ENCODE measurements at regions not wholly inside any gene's neighbourhood (a gene's known extent, or its start where the extent isn't known, plus 50 kb on each side); places are given as distances from the start of the nearest gene placed in this dataset.

- no peaks in the 10 kb centered on the region for H3K4me1 Mint-ChIP-seq (ENCODE audit: low read depth, unreplicated experiment)
- peaks cover 3% of the 10 kb centered on the region for H3K9me3 Mint-ChIP-seq (ENCODE audit: unreplicated experiment)
- H3K36me3 Mint-ChIP-seq (ENCODE audit: unreplicated experiment): no peaks in the 10 kb centered on the region
- H3K27ac Mint-ChIP-seq (ENCODE audit: unreplicated experiment): no peak overlapping the region
- no peak for TF ChIP-seq CTCF (IDR thresholded peaks at IDR 0.05; ENCODE audit: partially characterized antibody, unreplicated experiment)
- DNase-seq: no peak
- H3K4me3 Mint-ChIP-seq (ENCODE audit: unreplicated experiment): no peak overlapping the region
- H3K27me3 Mint-ChIP-seq (ENCODE audit: unreplicated experiment): no peaks in the 10 kb centered on the region
These were observed 273.2 kb downstream of the NFKBIZ start for GRCh38 chr3:102122527-102122926.

- no peaks in the 10 kb centered on the region for H3K36me3 Mint-ChIP-seq (ENCODE audit: unreplicated experiment)
- H3K4me3 Mint-ChIP-seq (ENCODE audit: unreplicated experiment): no peak overlapping the region
- no peak overlapping the region for H3K27ac Mint-ChIP-seq (ENCODE audit: unreplicated experiment)
- H3K27me3 Mint-ChIP-seq (ENCODE audit: unreplicated experiment): no peaks in the 10 kb centered on the region
- no peaks in the 10 kb centered on the region for H3K4me1 Mint-ChIP-seq (ENCODE audit: low read depth, unreplicated experiment)
- no peak for TF ChIP-seq CTCF (IDR thresholded peaks at IDR 0.05; ENCODE audit: partially characterized antibody, unreplicated experiment)
- peaks cover 3% of the 10 kb centered on the region for H3K9me3 Mint-ChIP-seq (ENCODE audit: unreplicated experiment)
- no peak for DNase-seq
These were observed 274.4 kb downstream of the NFKBIZ start for GRCh38 chr3:102123590-102124190.

- no peaks in the 10 kb centered on the region for H3K27me3 Mint-ChIP-seq (ENCODE audit: unreplicated experiment)
- H3K27ac Mint-ChIP-seq (ENCODE audit: unreplicated experiment): no peak overlapping the region
- no peak for DNase-seq
- no peaks in the 10 kb centered on the region for H3K36me3 Mint-ChIP-seq (ENCODE audit: unreplicated experiment)
- no peak for TF ChIP-seq CTCF (IDR thresholded peaks at IDR 0.05; ENCODE audit: partially characterized antibody, unreplicated experiment)
- H3K9me3 Mint-ChIP-seq (ENCODE audit: unreplicated experiment): peaks cover 3% of the 10 kb centered on the region
- H3K4me3 Mint-ChIP-seq (ENCODE audit: unreplicated experiment): no peak overlapping the region
- H3K4me1 Mint-ChIP-seq (ENCODE audit: low read depth, unreplicated experiment): no peaks in the 10 kb centered on the region
These were observed 275.0 kb downstream of the NFKBIZ start for GRCh38 chr3:102124282-102124681.

GRCh38 chr3:102124704-102125103 is 275.4 kb downstream of the NFKBIZ start:
- no peaks in the 10 kb centered on the region for H3K27me3 Mint-ChIP-seq (ENCODE audit: unreplicated experiment)

More at GRCh38 chr3:102124704-102125103, 275.4 kb downstream of the NFKBIZ start:
- TF ChIP-seq CTCF (IDR thresholded peaks at IDR 0.05; ENCODE audit: partially characterized antibody, unreplicated experiment): no peak
- Mint-ChIP-seq H3K36me3 (ENCODE audit: unreplicated experiment) (no peaks in the 10 kb centered on the region), H3K4me3 (ENCODE audit: unreplicated experiment) (no peak overlapping the region), H3K4me1 (ENCODE audit: low read depth, unreplicated experiment) (no peaks in the 10 kb centered on the region), H3K27ac (ENCODE audit: unreplicated experiment) (no peak overlapping the region), H3K9me3 (ENCODE audit: unreplicated experiment) (peaks cover 3% of the 10 kb centered on the region)
- DNase-seq: no peak
